ENCODE measurements at regions not wholly inside any gene's neighbourhood (a gene's known extent, or its start where the extent isn't known, plus 50 kb on each side); places are given as distances from the start of the nearest gene placed in this dataset.

DNA sequence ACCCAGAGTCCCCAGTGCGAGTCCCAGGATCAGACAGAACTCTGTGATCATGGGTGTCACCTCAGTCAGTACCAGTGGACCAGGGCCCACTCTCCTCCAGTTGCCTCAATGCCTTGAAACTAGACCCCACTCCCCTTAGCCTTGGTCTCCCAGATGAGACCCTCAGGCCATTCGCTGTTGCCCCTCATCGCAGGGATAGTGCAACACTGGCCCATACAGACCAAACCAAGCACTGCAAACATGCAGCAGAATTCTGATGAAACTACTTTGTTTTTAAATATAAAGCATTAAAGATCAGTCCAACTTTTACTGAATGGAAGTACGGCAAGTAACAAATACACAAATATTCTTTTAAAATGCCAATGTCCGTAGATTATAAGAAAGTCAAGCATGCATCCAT, 101.2 kb upstream of the NT5E start:
- no peak for TF ChIP-seq EZH2 (IDR thresholded peaks at IDR 0.05; ENCODE audit: borderline replicate concordance, insufficient read depth, low read depth, low read length, poor library complexity, severe bottlenecking)
- TF ChIP-seq, protein P1, sequence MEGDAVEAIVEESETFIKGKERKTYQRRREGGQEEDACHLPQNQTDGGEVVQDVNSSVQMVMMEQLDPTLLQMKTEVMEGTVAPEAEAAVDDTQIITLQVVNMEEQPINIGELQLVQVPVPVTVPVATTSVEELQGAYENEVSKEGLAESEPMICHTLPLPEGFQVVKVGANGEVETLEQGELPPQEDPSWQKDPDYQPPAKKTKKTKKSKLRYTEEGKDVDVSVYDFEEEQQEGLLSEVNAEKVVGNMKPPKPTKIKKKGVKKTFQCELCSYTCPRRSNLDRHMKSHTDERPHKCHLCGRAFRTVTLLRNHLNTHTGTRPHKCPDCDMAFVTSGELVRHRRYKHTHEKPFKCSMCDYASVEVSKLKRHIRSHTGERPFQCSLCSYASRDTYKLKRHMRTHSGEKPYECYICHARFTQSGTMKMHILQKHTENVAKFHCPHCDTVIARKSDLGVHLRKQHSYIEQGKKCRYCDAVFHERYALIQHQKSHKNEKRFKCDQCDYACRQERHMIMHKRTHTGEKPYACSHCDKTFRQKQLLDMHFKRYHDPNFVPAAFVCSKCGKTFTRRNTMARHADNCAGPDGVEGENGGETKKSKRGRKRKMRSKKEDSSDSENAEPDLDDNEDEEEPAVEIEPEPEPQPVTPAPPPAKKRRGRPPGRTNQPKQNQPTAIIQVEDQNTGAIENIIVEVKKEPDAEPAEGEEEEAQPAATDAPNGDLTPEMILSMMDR (IDR thresholded peaks at IDR 0.05): no peak

All from B cell (primary cell).